H1 (cell line): ENCODE measurements at regions not wholly inside any gene's neighbourhood (a gene's known extent, or its start where the extent isn't known, plus 50 kb on each side); places are given as distances from the start of the nearest gene placed in this dataset.

Source experiments
- CHD7 ChIP-seq: fragments of 300-600 bp; sonication (generic); IDR thresholded peaks from 2 replicates; pipeline ENCODE4 v1.7.1; 2012; ENCODE audit warnings: low read length, moderate library complexity, mild to moderate bottlenecking, inconsistent platforms; ENCODE audit not compliant: insufficient replicate concordance

- no peak for TF ChIP-seq CHD7
- TF ChIP-seq, all 59 proteins: peak for 1
Observed at GRCh38 chrX:122880952-122881351, 303.1 kb upstream of the GRIA3 start (continued).
